G401.6 (cell line): ENCODE measurements at regions not wholly inside any gene's neighbourhood (a gene's known extent, or its start where the extent isn't known, plus 50 kb on each side); places are given as distances from the start of the nearest gene placed in this dataset.
"Not testable (repeated sequence)": the region's sequence is repeated elsewhere in the genome, so short reads cannot be mapped to it uniquely, and the experiment has no call there.

Source experiments
- FAIRE-seq: peaks from 2 replicates; lab custom pipeline; 2012; peaks lifted over from hg19 to GRCh38; lab: Jason Lieb, UNC

GRCh38 chr14:40115583-40115982 lies 683.4 kb upstream of the FBXO33 start:
- no peak for FAIRE-seq

- FAIRE-seq, result no peak
Observed at GRCh38 chr14:40113671-40114070, 681.4 kb upstream of the FBXO33 start.

DNA sequence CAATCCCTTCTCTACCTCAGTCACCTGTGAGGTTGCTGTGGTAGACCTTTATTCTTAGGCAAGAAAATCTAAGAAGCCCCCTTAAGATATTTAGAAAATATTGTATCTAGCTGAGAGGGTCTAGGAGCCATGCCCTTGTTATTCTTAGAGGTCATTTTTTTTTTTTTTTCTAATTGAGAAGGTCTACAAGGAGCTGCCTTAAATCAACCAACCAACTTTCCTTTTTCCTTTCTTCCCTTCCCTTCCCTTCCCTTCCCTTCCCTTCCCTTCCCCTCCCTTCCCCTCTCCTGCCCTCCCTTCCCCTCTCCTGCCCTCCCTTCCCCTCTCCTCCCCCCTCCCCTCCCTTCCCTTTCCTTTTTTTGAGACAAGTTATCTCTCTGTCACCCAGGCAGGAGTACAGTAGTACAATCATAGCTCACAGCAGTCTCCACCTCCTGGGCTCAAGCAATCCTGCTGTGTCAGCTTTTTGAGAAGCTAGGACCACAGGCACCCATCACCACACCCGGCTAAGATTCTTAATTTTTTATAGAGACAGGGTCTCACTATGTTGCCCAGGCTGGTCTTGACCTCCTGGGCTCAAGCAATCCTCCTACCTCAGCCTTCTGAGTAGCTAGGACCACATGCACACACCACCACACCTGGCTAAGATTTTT lies 668.4 kb upstream of the FBXO33 start:
- FAIRE-seq, result no peak

GRCh38 chr14:40099316-40099715 lies 667.1 kb upstream of the FBXO33 start:
- no peak for FAIRE-seq

GRCh38 chr14:40098468-40098867 lies 666.2 kb upstream of the FBXO33 start:
- no peak for FAIRE-seq

DNA sequence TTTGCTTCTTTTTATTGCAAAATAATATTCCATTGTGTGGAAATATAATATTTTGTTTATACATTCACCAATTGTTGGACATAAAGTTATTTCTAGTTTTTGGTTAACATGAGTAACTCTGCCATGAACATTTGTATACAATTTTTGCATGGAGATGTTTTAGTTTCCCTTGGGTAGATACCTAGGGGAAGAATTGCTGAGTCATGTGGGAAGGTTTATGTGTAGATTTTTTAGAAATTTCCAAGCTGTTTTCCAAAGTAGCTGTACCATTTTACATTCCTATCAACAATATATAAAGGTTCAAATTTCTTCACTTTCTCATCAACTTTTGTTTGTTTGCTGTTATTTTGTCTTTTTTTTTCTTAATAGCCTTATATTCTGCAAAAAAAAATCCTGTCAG lies 664.7 kb upstream of the FBXO33 start:
- no peak for FAIRE-seq

DNA sequence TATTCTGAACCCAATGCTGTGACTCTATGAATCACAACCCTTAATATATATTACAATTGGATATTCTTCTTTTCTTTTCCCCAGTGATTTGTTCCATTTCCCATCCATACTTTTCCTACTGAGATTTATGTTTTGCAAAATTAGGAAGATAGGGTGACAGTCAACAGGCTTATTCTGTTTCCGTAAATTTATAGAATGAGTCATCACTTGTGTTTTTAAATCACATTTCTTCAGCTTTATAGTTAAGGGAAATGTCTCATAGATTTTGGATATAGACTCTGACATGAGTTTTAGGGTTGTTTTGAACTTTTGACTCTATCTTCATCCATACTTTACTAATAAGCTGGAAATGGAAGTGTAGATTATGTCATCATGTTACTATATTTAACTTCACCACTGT lies 661.6 kb upstream of the FBXO33 start:
- FAIRE-seq, result no peak

- FAIRE-seq, result no peak
Observed at GRCh38 chr14:40074169-40074568, 641.9 kb upstream of the FBXO33 start.

DNA sequence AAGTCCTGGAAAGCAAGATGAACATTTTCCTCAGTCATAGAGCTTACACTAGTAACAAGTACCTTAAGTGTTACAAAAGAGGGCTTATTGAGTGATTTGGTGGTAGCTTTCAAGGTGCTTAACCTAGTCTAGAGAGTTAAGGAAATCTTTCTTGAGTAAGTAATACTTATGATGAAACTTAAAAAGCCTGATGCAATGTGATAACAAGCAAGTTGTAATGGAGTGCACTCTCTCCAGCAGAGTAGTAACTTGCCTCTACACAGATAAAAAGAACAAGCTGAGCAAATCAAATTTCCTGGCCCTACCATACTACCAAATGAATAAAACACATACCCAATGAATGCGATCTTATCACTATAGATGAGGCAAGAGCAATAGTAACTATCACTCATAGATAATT lies 639.9 kb upstream of the FBXO33 start:
- FAIRE-seq, result no peak

- FAIRE-seq, result no peak
Observed at GRCh38 chr14:40058901-40059897, 627.0 kb upstream of the FBXO33 start.

DNA sequence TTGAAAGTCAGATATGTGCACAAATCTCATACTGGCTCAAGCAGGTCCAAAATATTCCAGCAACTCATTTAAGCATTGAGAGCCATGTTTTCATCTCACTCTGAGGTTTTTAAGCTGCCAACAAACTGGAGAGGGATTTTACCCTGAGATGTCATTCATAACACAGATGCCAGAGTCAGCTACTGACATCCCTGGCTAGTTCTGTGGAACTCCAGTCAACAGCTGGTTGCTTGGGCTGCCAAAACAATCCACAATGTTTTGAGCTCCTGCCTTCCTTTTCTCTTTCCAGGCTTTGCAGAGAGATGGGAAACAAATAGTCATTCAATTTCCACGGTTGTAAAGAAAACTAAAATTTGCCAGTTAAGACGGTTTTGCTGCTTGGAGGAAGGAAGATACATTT lies 621.2 kb upstream of the FBXO33 start:
- no peak for FAIRE-seq

GRCh38 chr14:40028991-40029390 lies 596.8 kb upstream of the FBXO33 start:
- FAIRE-seq, result no peak

- no peak for FAIRE-seq
Observed at GRCh38 chr14:40025101-40025500, 592.9 kb upstream of the FBXO33 start.

- FAIRE-seq, result no peak
Observed at GRCh38 chr14:40010961-40011360, 578.7 kb upstream of the FBXO33 start.

DNA sequence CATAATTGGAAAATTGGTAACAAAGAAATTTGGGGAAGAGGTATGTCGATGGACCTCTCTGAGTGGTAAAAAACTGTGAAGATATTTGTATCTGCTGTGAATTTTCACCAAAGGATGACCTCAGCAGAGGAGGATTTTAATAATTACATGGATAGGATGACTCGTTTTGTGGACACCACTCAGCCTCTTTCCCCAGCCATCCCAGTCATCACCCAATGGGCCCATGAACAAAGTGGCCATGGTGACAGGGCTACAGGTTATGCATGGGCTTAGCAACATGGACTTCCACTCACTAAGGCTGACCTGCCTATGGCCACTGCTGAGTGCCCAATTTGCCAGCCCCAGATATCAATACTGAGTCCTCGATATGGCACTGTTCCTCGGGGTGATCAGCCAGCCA lies 577.5 kb upstream of the FBXO33 start:
- no peak for FAIRE-seq

DNA sequence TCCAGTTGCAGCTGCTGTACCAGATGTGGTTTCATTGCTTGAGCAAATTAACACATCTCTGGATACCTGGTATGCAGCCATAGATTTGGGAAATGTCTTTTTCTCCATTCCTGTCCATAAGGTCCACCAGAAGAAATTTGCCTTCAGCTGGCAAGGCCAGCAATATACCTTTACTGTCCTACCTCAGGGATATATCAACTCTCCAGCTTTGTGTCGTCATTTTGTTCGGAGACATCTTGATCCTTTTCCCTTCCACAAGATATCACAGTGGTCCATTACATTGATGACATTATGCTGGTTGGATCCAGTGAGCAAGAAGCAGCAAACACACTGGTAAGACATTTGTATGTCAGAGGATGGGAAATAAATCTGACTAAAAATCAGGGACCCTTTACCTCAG lies 576.1 kb upstream of the FBXO33 start:
- FAIRE-seq, result not testable (repeated sequence)

DNA sequence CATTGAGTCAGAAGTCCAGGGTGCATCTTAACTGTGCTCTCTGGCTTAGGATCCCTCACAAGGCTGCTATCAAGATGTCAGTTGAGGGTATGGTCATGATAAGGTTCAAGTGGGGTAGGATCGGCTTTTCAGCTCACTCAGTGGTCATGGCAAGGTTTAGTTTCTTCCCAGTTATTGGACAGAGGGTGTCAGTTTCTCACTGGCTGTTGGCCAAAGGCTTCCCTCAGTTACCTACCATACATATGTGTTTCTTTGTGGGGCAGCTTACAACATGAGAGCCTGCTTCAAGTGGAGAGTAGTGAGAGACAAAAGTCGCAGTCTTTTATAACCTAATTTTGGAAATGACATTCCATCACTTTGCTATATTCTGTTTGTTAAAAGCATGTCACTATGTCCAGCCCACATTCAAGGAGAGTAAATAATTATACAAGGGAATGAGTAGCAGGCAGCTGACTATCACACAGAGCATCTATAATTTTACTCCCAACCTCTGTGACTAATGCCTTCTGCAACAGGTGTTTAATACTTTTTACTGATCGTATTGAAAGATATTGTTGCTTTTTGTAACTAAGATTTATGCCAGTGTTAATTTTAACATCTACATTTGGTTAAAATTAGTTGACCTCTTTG lies 572.8 kb upstream of the FBXO33 start:
- no peak for FAIRE-seq

DNA sequence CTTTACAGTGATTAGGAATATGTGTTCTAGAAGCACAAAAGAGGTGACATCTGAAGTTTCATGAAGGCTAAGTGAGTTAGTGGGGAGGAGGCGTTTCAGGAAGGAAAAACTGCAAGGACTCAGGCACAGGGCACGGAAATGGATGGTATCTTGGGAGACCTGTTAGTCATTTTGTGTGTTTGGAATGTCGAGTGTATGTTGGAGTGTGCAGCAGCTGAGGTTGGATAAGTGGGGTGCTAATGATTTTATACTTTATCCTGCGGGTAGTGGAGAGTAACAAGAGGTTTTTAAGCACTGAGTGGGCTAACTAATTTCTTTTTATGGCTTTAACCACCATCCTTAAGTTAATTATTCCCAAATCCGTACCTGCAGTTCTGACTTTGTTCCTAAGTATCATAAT lies 571.5 kb upstream of the FBXO33 start:
- no peak for FAIRE-seq

DNA sequence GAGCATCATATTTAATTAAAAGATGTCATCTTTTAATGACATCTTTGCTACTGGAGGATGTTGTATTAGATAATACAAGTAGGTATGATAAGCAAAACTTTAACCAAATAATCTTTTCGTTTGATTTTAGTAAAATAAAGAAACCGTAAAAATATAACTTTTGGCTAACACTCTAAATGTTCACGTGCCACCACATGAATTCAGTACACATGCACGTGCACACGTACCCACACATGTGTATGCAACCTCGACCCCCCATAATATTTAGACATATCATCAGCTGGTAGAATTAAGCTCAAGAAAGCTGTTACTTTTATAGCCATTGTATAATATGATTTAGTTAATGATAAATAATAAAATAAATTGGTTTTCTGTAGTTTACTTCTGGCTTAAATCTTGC lies 566.6 kb upstream of the FBXO33 start:
- FAIRE-seq, result no peak

DNA sequence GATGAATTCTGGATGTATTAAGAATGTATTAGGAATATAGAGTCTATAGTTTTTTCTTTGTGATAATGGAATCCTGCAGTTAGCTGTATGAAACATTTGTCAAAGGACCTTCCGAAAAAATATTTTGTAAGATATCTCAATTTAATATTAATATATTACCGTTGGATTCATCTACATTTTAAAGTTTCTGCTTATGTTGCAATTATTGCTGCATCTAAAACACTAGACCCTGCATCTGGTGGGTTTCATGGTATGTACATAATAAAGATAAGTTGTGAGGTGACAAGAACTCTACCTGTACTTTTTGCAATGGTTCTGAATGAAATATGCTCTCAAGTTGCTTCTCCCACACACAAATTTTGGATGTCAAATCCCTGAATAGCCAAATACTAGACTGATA lies 565.9 kb upstream of the FBXO33 start:
- FAIRE-seq, result no peak

GRCh38 chr14:39991041-39991440 lies 558.8 kb upstream of the FBXO33 start:
- no peak for FAIRE-seq

GRCh38 chr14:39988939-39989338 lies 556.7 kb upstream of the FBXO33 start:
- FAIRE-seq, result no peak

GRCh38 chr14:39984323-39984722 lies 552.1 kb upstream of the FBXO33 start:
- FAIRE-seq, result no peak
